ENCODE measurements at regions not wholly inside any gene's neighbourhood (a gene's known extent, or its start where the extent isn't known, plus 50 kb on each side); places are given as distances from the start of the nearest gene placed in this dataset.

GRCh38 chr4:62252728-62253127 lies 1052.6 kb downstream of the ADGRL3 start:
- TF ChIP-seq CTCF (IDR thresholded peaks at IDR 0.05; ENCODE audit: low read length) (no peak), EZH2 (optimal IDR thresholded peaks at IDR 0.05; ENCODE audit: low read depth, low read length) (no peak), EZH2phosphoT487 (IDR thresholded peaks at IDR 0.05; ENCODE audit: low read length) (no peak)
